ENCODE measurements at regions not wholly inside any gene's neighbourhood (a gene's known extent, or its start where the extent isn't known, plus 50 kb on each side); places are given as distances from the start of the nearest gene placed in this dataset.

DNA sequence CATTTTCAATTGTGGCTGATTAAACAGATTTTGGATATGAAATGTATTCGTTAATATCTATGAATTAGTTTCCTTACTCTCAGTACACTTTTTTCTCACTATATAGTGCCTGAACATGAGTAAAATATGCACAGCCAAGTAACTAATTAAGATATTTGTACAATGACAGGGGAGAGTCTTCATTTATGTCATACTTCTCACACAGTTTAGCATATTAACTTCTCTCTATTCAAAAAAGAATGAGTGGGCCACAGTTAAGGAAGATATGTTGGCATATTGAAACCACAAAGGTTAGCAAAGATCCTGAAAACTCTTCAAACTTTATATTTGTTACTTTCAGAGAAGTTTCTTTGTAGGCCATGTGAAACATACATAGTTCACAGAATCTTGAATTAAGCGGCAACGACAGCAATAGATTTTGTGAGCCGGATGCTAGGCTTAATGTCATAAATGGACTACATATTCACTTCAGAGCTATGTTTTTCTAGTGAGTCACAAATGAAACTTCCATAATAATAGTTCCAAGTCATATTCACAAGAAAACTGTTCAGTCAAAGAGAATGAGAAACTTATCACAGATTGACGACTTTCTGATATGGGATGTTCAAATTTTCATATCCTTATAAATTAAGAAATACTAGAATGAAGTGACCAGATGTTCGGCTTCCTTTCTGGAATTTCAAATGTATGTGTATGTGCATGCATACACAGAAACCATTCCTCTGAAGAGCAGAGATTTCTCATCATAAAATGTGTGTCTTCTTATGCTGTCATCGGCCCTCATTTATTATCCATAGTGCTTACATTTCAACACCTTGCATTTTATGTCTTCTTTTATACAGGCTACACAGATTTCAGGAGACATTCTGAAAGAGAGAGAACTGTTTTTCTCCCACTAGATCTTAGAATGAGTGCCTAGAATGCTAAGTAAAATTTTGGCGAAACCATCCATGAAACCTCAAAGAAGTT is 584.0 kb downstream of the SATB2 start:
- H3F3A ChIP-seq (replicated peaks; ENCODE audit: insufficient read depth) = peaks cover 7% of the 10 kb centered on the region
- H3K4me3 ChIP-seq (ENCODE audit: low read depth in 2 of 2, low read length in 1 of 2) = no peak overlapping the region; a peak in 1 of 4 replicates
- H3K9me3 ChIP-seq = no peaks in the 10 kb centered on the region
- ChIA-PET CTCF (no interaction called here), POLR2A (no interaction called here)
- no peaks in the 10 kb centered on the region; a peak in 1 of 4 replicates for H3K4me1 ChIP-seq (ENCODE audit: control insufficient read depth in 1 of 2, insufficient read depth in 2 of 2, low read depth in 1 of 2, low read length in 1 of 2)
- no peak overlapping the region for H3K9ac ChIP-seq
- TF ChIP-seq IRF3 (IDR thresholded peaks at IDR 0.05; ENCODE audit: low read depth, low read length) = no peak
- TF ChIP-seq PBX3 (IDR thresholded peaks at IDR 0.05) = no peak
- TF ChIP-seq POLR2AphosphoS5 (IDR thresholded peaks at IDR 0.05; ENCODE audit: low read depth, low read length) = no peak
- no peak for TF ChIP-seq FOSL2 (IDR thresholded peaks at IDR 0.05; ENCODE audit: borderline replicate concordance, low read depth)
- no peaks in the 10 kb centered on the region for H3K9me2 ChIP-seq
- no peaks in the 10 kb centered on the region for H3K27me3 ChIP-seq (ENCODE audit: insufficient read depth)
- no peaks in the 10 kb centered on the region for H3K79me2 ChIP-seq (ENCODE audit: insufficient read depth)
- H3K27ac ChIP-seq (ENCODE audit: low read depth in 2 of 2, low read length in 1 of 2) = peak overlapping the region in 1 of 2 experiments; percentile 58; a peak in 2 of 4 replicates
- H3K36me3 ChIP-seq (replicated peaks in 1 of 2; ENCODE audit: control insufficient read depth in 1 of 2, insufficient read depth in 2 of 2, low read length in 1 of 2) = no peaks in the 10 kb centered on the region
- WGBS (ENCODE audit: low lambda C conversion rate) = 41% methylated on average over 8 of the region's 8 CpGs
- no peaks in the 10 kb centered on the region for H4K20me1 ChIP-seq (ENCODE audit: insufficient read depth)
- H2AFZ ChIP-seq (ENCODE audit: low read depth) = no peak overlapping the region; the same call in 1 of the 2 replicates
- no peak overlapping the region for H3K4me2 ChIP-seq
- DNase-seq = no peak

- WGBS (ENCODE audit: low lambda C conversion rate) = 36% methylated on average over 5 of the region's 5 CpGs
- Histone ChIP-seq H3K36me3 (replicated peaks in 1 of 2; ENCODE audit: control insufficient read depth in 1 of 2, insufficient read depth in 2 of 2, low read length in 1 of 2) (no peaks in the 10 kb centered on the region), H3K79me2 (ENCODE audit: insufficient read depth) (no peaks in the 10 kb centered on the region), H2AFZ (ENCODE audit: low read depth) (no peak overlapping the region), H3K9me3 (no peaks in the 10 kb centered on the region), H3K4me2 (no peak overlapping the region), H3K4me1 (ENCODE audit: control insufficient read depth in 1 of 2, insufficient read depth in 2 of 2, low read depth in 1 of 2, low read length in 1 of 2) (no peaks in the 10 kb centered on the region), H3F3A (replicated peaks; ENCODE audit: insufficient read depth) (no peaks in the 10 kb centered on the region), H3K9me2 (no peaks in the 10 kb centered on the region), H3K4me3 (ENCODE audit: low read depth in 2 of 2, low read length in 1 of 2) (no peak overlapping the region), H3K9ac (no peak overlapping the region), H3K27ac (ENCODE audit: low read depth in 2 of 2, low read length in 1 of 2) (no peak overlapping the region), H3K27me3 (ENCODE audit: insufficient read depth) (no peaks in the 10 kb centered on the region), H4K20me1 (ENCODE audit: insufficient read depth) (no peaks in the 10 kb centered on the region)
- TF ChIP-seq, protein P1, sequence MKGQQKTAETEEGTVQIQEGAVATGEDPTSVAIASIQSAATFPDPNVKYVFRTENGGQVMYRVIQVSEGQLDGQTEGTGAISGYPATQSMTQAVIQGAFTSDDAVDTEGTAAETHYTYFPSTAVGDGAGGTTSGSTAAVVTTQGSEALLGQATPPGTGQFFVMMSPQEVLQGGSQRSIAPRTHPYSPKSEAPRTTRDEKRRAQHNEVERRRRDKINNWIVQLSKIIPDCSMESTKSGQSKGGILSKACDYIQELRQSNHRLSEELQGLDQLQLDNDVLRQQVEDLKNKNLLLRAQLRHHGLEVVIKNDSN (IDR thresholded peaks at IDR 0.05; ENCODE audit: borderline replicate concordance, low read depth) = no peak
- TF ChIP-seq NFIC (IDR thresholded peaks at IDR 0.05; ENCODE audit: borderline replicate concordance) = no peak
- TF ChIP-seq, protein P2, sequence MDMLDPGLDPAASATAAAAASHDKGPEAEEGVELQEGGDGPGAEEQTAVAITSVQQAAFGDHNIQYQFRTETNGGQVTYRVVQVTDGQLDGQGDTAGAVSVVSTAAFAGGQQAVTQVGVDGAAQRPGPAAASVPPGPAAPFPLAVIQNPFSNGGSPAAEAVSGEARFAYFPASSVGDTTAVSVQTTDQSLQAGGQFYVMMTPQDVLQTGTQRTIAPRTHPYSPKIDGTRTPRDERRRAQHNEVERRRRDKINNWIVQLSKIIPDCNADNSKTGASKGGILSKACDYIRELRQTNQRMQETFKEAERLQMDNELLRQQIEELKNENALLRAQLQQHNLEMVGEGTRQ (IDR thresholded peaks at IDR 0.05; ENCODE audit: borderline replicate concordance, low read depth, low read length) = no peak
- no peak for TF ChIP-seq PBX3 (IDR thresholded peaks at IDR 0.05)
- no peak for TF ChIP-seq NRF1 (IDR thresholded peaks at IDR 0.05; ENCODE audit: low read depth, low read length)
- no peak for TF ChIP-seq RFX5 (IDR thresholded peaks at IDR 0.05; ENCODE audit: low read length)
- TF ChIP-seq TAF1 (IDR thresholded peaks at IDR 0.05; ENCODE audit: borderline replicate concordance, low read depth, low read length) = no peak
- TF ChIP-seq POLR2AphosphoS5 (IDR thresholded peaks at IDR 0.05; ENCODE audit: low read depth, low read length) = no peak
- TF ChIP-seq FOSL2 (IDR thresholded peaks at IDR 0.05; ENCODE audit: borderline replicate concordance, low read depth) = no peak
- no peak for TF ChIP-seq TCF12 (IDR thresholded peaks at IDR 0.05)
- no peak for DNase-seq
- POLR2A ChIA-PET = no interaction called here
- CTCF ChIA-PET = no interaction called here
These were observed 594.1 kb downstream of the SATB2 start for GRCh38 chr2:198863655-198864054.
